Mesendoderm (in vitro differentiated cells): ENCODE measurements at regions not wholly inside any gene's neighbourhood (a gene's known extent, or its start where the extent isn't known, plus 50 kb on each side); places are given as distances from the start of the nearest gene placed in this dataset.
A peak's percentile ranks its signal among the peaks of the same experiment; 100 is the strongest.
"Not testable (repeated sequence)": the region's sequence is repeated elsewhere in the genome, so short reads cannot be mapped to it uniquely, and the experiment has no call there.

ENCODE experiments used
- DNase-seq: peaks from one replicate; pipeline ENCODE4 v3.0.0; 2013
- H2AK5ac ChIP-seq: 2 replicates; pipeline ENCODE4 v1.6.1; 2013; ENCODE audit warnings: low read length, inconsistent platforms
- H2BK120ac ChIP-seq: 2 replicates; pipeline ENCODE4 v1.6.1; 2013; ENCODE audit warnings: low read depth, mild to moderate bottlenecking, low read length, moderate library complexity, mixed read lengths
- H2BK15ac ChIP-seq: replicated peaks from 2 replicates; pipeline ENCODE4 v1.6.1; 2013; ENCODE audit warnings: low read depth, mild to moderate bottlenecking, moderate library complexity
- H2BK5ac ChIP-seq: 2 replicates; pipeline ENCODE4 v1.6.1; 2013; ENCODE audit warnings: low read length, inconsistent platforms
- H3K18ac ChIP-seq: 2 replicates; pipeline ENCODE4 v1.6.1; 2013; ENCODE audit warnings: mild to moderate bottlenecking, low read length, mixed read lengths
- H3K23ac ChIP-seq: one replicate; pipeline ENCODE4 v1.6.1; 2013; ENCODE audit warnings: low read length
- H3K27ac ChIP-seq: 2 replicates; pipeline ENCODE4 v1.5.1; 2013; ENCODE audit warnings: low read depth, mild to moderate bottlenecking, inconsistent platforms, low read length, moderate library complexity
- H3K27me3 ChIP-seq: 2 replicates; pipeline ENCODE4 v1.6.1; 2013; ENCODE audit warnings: low read length, control low read depth, mild to moderate bottlenecking, inconsistent platforms; ENCODE audit not compliant: insufficient read depth, poor library complexity
- H3K36me3 ChIP-seq: 2 replicates; pipeline ENCODE4 v1.6.1; 2013; ENCODE audit warnings: low read length, inconsistent platforms; ENCODE audit not compliant: control insufficient read depth, insufficient read depth
- H3K4ac ChIP-seq: one replicate; pipeline ENCODE4 v1.6.1; 2013; ENCODE audit warnings: low read depth, mild to moderate bottlenecking, low read length, moderate library complexity
- H3K4me1 ChIP-seq: 2 replicates; pipeline ENCODE4 v1.6.1; 2013; ENCODE audit warnings: low read depth, low read length, inconsistent platforms; ENCODE audit not compliant: control insufficient read depth
- H3K4me2 ChIP-seq: 2 replicates; pipeline ENCODE4 v1.6.1; 2013; ENCODE audit warnings: low read length
- H3K4me3 ChIP-seq: 2 replicates; pipeline ENCODE4 v1.5.1; 2013; ENCODE audit warnings: mild to moderate bottlenecking, low read length
- H3K56ac ChIP-seq: one replicate; pipeline ENCODE4 v1.6.1; 2013; ENCODE audit warnings: low read length
- H3K79me1 ChIP-seq: 2 replicates; pipeline ENCODE4 v1.6.1; 2013; ENCODE audit warnings: low read length, inconsistent platforms
- H3K79me2 ChIP-seq: 2 replicates; pipeline ENCODE4 v1.6.1; 2013; ENCODE audit warnings: mild to moderate bottlenecking, low read length; ENCODE audit not compliant: control insufficient read depth, insufficient read depth
- H3K9ac ChIP-seq: 2 replicates; pipeline ENCODE4 v1.6.1; 2013; ENCODE audit warnings: low read length, inconsistent platforms
- H4K5ac ChIP-seq: one replicate; pipeline ENCODE4 v1.6.1; 2013; ENCODE audit warnings: low read length
- H4K8ac ChIP-seq: one replicate; pipeline ENCODE4 v1.6.1; 2013; ENCODE audit warnings: low read depth, mild to moderate bottlenecking, control low read depth, low read length, moderate library complexity
- WGBS: extraction: QIAGEN DNeasy Blood & Tissue Kit; methylation state at CpG from one replicate; pipeline ENCODE4 v1.1.7; 2013; ENCODE audit warnings: low lambda C conversion rate, missing lambda C conversion rate; ENCODE audit not compliant: insufficient coverage; ENCODE audit errors: extremely low coverage; 5-methylcytosine and 5-hydroxymethylcytosine counted together

GRCh38 chr4:66372706-66373105, 702.4 kb upstream of the EPHA5 start:
- no peak overlapping the region for H3K4me2 ChIP-seq
- H4K5ac ChIP-seq = no peak overlapping the region
- H3K9ac ChIP-seq = no peak overlapping the region
- no peak overlapping the region for H3K23ac ChIP-seq
- no peaks in the 10 kb centered on the region for H3K27me3 ChIP-seq
- H3K4me3 ChIP-seq = no peak overlapping the region
- WGBS = no CpG with 5 or more reads among the region's 6 CpGs
- no peak overlapping the region for H3K18ac ChIP-seq
- no peak overlapping the region for H2BK15ac ChIP-seq
- H2AK5ac ChIP-seq = no peak overlapping the region
- no peak overlapping the region for H3K27ac ChIP-seq
- no peak overlapping the region for H2BK5ac ChIP-seq
- no peak overlapping the region for H4K8ac ChIP-seq
- no peak overlapping the region for H2BK120ac ChIP-seq
- no peaks in the 10 kb centered on the region for H3K4me1 ChIP-seq
- no peaks in the 10 kb centered on the region for H3K79me2 ChIP-seq
- H3K4ac ChIP-seq = no peak overlapping the region
- H3K79me1 ChIP-seq = no peaks in the 10 kb centered on the region
- H3K36me3 ChIP-seq = no peaks in the 10 kb centered on the region
- H3K56ac ChIP-seq = no peak overlapping the region
- no peak for DNase-seq

DNA sequence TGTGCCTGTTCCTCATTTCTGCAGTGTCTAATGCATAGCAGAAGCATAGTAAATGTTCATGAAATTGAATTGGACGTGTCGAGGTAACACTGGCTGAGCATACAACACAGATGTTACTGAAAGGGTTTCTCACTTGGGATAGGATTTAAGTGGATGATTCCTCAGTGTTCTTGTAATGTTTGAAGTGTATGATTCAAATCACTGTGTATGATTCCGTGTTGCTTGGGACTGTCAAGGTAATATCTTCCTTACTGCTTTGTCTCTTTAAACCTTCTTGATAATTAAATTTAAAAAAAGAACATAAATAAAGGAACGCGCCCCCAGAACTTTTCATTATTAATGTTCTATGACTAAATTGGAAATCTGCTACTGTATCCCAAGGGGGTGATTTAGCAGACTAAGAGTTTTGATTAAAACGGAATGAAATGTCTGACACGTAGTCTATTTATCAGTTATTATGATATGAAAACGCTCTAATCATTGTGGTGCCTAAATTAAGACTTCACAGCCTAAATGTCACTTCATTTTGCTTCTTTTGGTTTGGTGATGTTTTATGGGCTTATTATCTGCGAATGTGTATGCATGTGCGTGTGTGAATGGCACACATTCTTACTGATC, 696.9 kb upstream of the EPHA5 start:
- H2BK5ac ChIP-seq = no peak overlapping the region
- no CpG with 5 or more reads among the region's 10 CpGs for WGBS
- H2BK120ac ChIP-seq = no peak overlapping the region
- no peak overlapping the region for H3K4me2 ChIP-seq
- H3K27ac ChIP-seq = no peak overlapping the region
- no peaks in the 10 kb centered on the region for H3K27me3 ChIP-seq
- no peaks in the 10 kb centered on the region for H3K79me2 ChIP-seq
- no peak overlapping the region for H4K5ac ChIP-seq
- no peak overlapping the region for H2AK5ac ChIP-seq
- H3K4me3 ChIP-seq = no peak overlapping the region
- H2BK15ac ChIP-seq = no peak overlapping the region
- H3K56ac ChIP-seq = no peak overlapping the region
- no peak overlapping the region for H4K8ac ChIP-seq
- no peak overlapping the region for H3K23ac ChIP-seq
- H3K18ac ChIP-seq = no peak overlapping the region
- no peaks in the 10 kb centered on the region for H3K4me1 ChIP-seq
- DNase-seq = no peak
- H3K4ac ChIP-seq = no peak overlapping the region
- H3K36me3 ChIP-seq = no peaks in the 10 kb centered on the region
- no peak overlapping the region for H3K9ac ChIP-seq
- no peaks in the 10 kb centered on the region for H3K79me1 ChIP-seq

DNA sequence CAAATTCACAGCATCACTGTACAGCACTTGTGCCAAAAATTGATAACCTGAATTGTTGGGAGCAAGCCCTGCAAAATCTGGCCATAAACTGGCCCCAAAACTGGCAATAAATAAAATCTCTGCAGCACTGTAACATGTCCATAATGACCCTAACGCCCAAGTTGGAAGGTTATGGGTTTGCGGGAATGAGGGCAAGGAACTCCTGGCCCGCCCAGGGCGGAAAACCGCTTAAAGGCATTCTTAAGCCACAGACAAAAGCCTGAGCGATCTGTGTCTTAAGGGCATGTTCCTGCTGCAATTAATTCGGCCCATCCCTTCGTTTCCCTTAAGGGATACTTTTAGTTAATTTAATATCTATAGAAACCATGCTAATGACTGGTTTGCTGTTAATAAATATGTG, 690.1 kb upstream of the EPHA5 start:
- H3K79me1 ChIP-seq, H3K9ac ChIP-seq, H3K4ac ChIP-seq, H2AK5ac ChIP-seq, H3K18ac ChIP-seq, H3K23ac ChIP-seq, H3K27ac ChIP-seq, H2BK120ac ChIP-seq, H3K27me3 ChIP-seq, H2BK15ac ChIP-seq, H3K4me1 ChIP-seq, H3K36me3 ChIP-seq, H3K4me2 ChIP-seq, H2BK5ac ChIP-seq, H4K8ac ChIP-seq, H4K5ac ChIP-seq, H3K79me2 ChIP-seq, H3K56ac ChIP-seq, H3K4me3 ChIP-seq: not testable (repeated sequence)
- WGBS = no CpG with 5 or more reads among the region's 8 CpGs
- peak; percentile 6 for DNase-seq

- no peak overlapping the region for H3K4ac ChIP-seq
- H2BK120ac ChIP-seq = no peak overlapping the region
- no peak overlapping the region for H3K4me3 ChIP-seq
- H3K18ac ChIP-seq = no peak overlapping the region
- H3K36me3 ChIP-seq = no peaks in the 10 kb centered on the region
- no peaks in the 10 kb centered on the region for H3K79me1 ChIP-seq
- no peak overlapping the region for H2AK5ac ChIP-seq
- no peak overlapping the region for H3K56ac ChIP-seq
- no peaks in the 10 kb centered on the region for H3K27me3 ChIP-seq
- no peak overlapping the region for H2BK15ac ChIP-seq
- WGBS = no CpG with 5 or more reads among the region's 2 CpGs
- no peaks in the 10 kb centered on the region for H3K79me2 ChIP-seq
- no peak overlapping the region for H3K9ac ChIP-seq
- H3K4me2 ChIP-seq = no peak overlapping the region
- H3K4me1 ChIP-seq = no peaks in the 10 kb centered on the region
- no peak for DNase-seq
- no peak overlapping the region for H4K8ac ChIP-seq
- no peak overlapping the region for H4K5ac ChIP-seq
- no peak overlapping the region for H2BK5ac ChIP-seq
- H3K23ac ChIP-seq = no peak overlapping the region
- no peak overlapping the region for H3K27ac ChIP-seq
Observed at GRCh38 chr4:66357316-66357715, 687.0 kb upstream of the EPHA5 start.

GRCh38 chr4:66355328-66355727, 685.0 kb upstream of the EPHA5 start:
- H3K9ac ChIP-seq = no peak overlapping the region
- no peak overlapping the region for H3K4ac ChIP-seq
- H3K36me3 ChIP-seq = no peaks in the 10 kb centered on the region
- DNase-seq = no peak
- no peak overlapping the region for H4K8ac ChIP-seq
- H3K4me2 ChIP-seq = no peak overlapping the region
- H2AK5ac ChIP-seq = no peak overlapping the region
- no peaks in the 10 kb centered on the region for H3K4me1 ChIP-seq
- WGBS = no CpG with 5 or more reads among the region's 2 CpGs
- H3K79me2 ChIP-seq = no peaks in the 10 kb centered on the region
- H3K79me1 ChIP-seq = no peaks in the 10 kb centered on the region
- no peak overlapping the region for H3K18ac ChIP-seq
- H2BK120ac ChIP-seq = no peak overlapping the region
- H2BK5ac ChIP-seq = no peak overlapping the region
- no peaks in the 10 kb centered on the region for H3K27me3 ChIP-seq
- no peak overlapping the region for H3K23ac ChIP-seq
- H3K4me3 ChIP-seq = no peak overlapping the region
- no peak overlapping the region for H3K56ac ChIP-seq
- no peak overlapping the region for H3K27ac ChIP-seq
- no peak overlapping the region for H4K5ac ChIP-seq
- no peak overlapping the region for H2BK15ac ChIP-seq

GRCh38 chr4:66351761-66352160, 681.5 kb upstream of the EPHA5 start:
- Histone ChIP-seq H2BK120ac (no peak overlapping the region), H4K5ac (no peak overlapping the region), H3K4me3 (no peak overlapping the region), H3K36me3 (no peaks in the 10 kb centered on the region), H3K56ac (no peak overlapping the region), H3K4ac (no peak overlapping the region), H2BK15ac (no peak overlapping the region), H3K9ac (no peak overlapping the region), H3K4me1 (no peaks in the 10 kb centered on the region), H3K27me3 (no peaks in the 10 kb centered on the region), H3K4me2 (no peak overlapping the region), H3K18ac (no peak overlapping the region), H2BK5ac (no peak overlapping the region), H3K79me2 (no peaks in the 10 kb centered on the region), H2AK5ac (no peak overlapping the region), H4K8ac (no peak overlapping the region), H3K23ac (no peak overlapping the region), H3K79me1 (no peaks in the 10 kb centered on the region), H3K27ac (no peak overlapping the region)
- no CpG with 5 or more reads among the region's 2 CpGs for WGBS
- no peak for DNase-seq
